MCF 10A (cell line): ENCODE measurements at regions not wholly inside any gene's neighbourhood (a gene's known extent, or its start where the extent isn't known, plus 50 kb on each side); places are given as distances from the start of the nearest gene placed in this dataset.
A peak's percentile ranks its signal among the peaks of the same experiment; 100 is the strongest.
"Not testable (repeated sequence)": the region's sequence is repeated elsewhere in the genome, so short reads cannot be mapped to it uniquely, and the experiment has no call there.

Experiments
- BruUV-seq: library from RNA; stranded (reverse); fragments of 400-500 nt; replicated peaks from 2 replicates; lab custom pipeline; 2021; lab: Mats Ljungman, UMichigan
- CTCF ChIA-PET: fragments of 300-600 bp; sonication (Branson Sonifier 250); formaldehyde crosslinking; extraction: SDS; loops from one replicate; lab custom pipeline; 2021; ENCODE audit warnings: antibody characterized with exemption, inconsistent platforms; lab: Yijun Ruan, JAX
- POLR2A ChIA-PET: fragments of 300-600, 350-650 bp; sonication (Branson Sonifier 250); formaldehyde crosslinking; extraction: SDS; loops from one replicate; lab custom pipeline; 2020; ENCODE audit warnings: antibody characterized with exemption, inconsistent platforms; lab: Yijun Ruan, JAX
- DNase-seq: peaks from one replicate; pipeline ENCODE4 v3.0.0-alpha.2; 2018; ENCODE audit not compliant: unreplicated experiment
- H3K27ac Mint-ChIP-seq: one replicate; pipeline ENCODE4 v1.8.0; 2022; ENCODE audit warnings: mild to moderate bottlenecking, low read depth, mixed read lengths; ENCODE audit not compliant: unreplicated experiment
- H3K27me3 Mint-ChIP-seq: one replicate; pipeline ENCODE4 v1.8.0; 2022; ENCODE audit warnings: mixed read lengths; ENCODE audit not compliant: insufficient read depth, unreplicated experiment
- H3K36me3 Mint-ChIP-seq: one replicate; pipeline ENCODE4 v1.8.0; 2022; ENCODE audit warnings: mild to moderate bottlenecking, moderate library complexity, mixed read lengths; ENCODE audit not compliant: insufficient read depth, unreplicated experiment
- H3K4me1 Mint-ChIP-seq: one replicate; pipeline ENCODE4 v1.8.0; 2022; ENCODE audit warnings: mixed read lengths; ENCODE audit not compliant: insufficient read depth, unreplicated experiment
- H3K4me3 Mint-ChIP-seq: one replicate; pipeline ENCODE4 v1.8.0; 2022; ENCODE audit warnings: mild to moderate bottlenecking, moderate library complexity, mixed read lengths; ENCODE audit not compliant: unreplicated experiment
- H3K9me3 Mint-ChIP-seq: one replicate; pipeline ENCODE4 v1.8.0; 2022; ENCODE audit warnings: mixed read lengths; ENCODE audit not compliant: unreplicated experiment
- CTCF ChIP-seq: fragments of 200-600 bp; IDR thresholded peaks from one replicate; pipeline ENCODE4 v1.8.0; 2022; ENCODE audit warnings: antibody characterized with exemption, mild to moderate bottlenecking; ENCODE audit not compliant: unreplicated experiment
- intact Hi-C: fragments of 100-400 bp; cut with micrococcal nuclease; formaldehyde crosslinking; loops from 2 replicates; pipeline ENCODE4 v1.14.1; 2022

- CTCF ChIA-PET: no interaction called here
- Mint-ChIP-seq H3K9me3 (no peaks in the 10 kb centered on the region), H3K4me1 (no peaks in the 10 kb centered on the region), H3K27ac (peak overlapping the region; percentile 44), H3K27me3 (peaks cover 45% of the 10 kb centered on the region), H3K4me3 (no peak overlapping the region), H3K36me3 (no peaks in the 10 kb centered on the region)
- POLR2A ChIA-PET: no interaction called here
- intact Hi-C loops: no loop called here
- TF ChIP-seq CTCF: no peak
- peak; percentile 25 for DNase-seq
- no TSS peak for BruUV-seq
These were observed 110.1 kb upstream of the GRIN3A start for GRCh38 chr9:101848485-101848919.

- no peaks in the 10 kb centered on the region for H3K36me3 Mint-ChIP-seq
These were observed 107.7 kb upstream of the GRIN3A start for GRCh38 chr9:101846161-101846560.

GRCh38 chr9:101840694-101841188, 102.3 kb upstream of the GRIN3A start:
- Mint-ChIP-seq H3K27me3 (peaks cover 71% of the 10 kb centered on the region), H3K27ac (no peak overlapping the region), H3K4me3 (no peak overlapping the region), H3K9me3 (no peaks in the 10 kb centered on the region), H3K4me1 (no peaks in the 10 kb centered on the region), H3K36me3 (no peaks in the 10 kb centered on the region)
- no peak for DNase-seq
- BruUV-seq: no TSS peak
- intact Hi-C loops: no loop called here
- TF ChIP-seq CTCF: no peak
- ChIA-PET CTCF (no interaction called here), POLR2A (no interaction called here)

More at GRCh38 chr9:101846161-101846560, 107.7 kb upstream of the GRIN3A start:
- Mint-ChIP-seq H3K9me3 (no peaks in the 10 kb centered on the region), H3K27ac (no peak overlapping the region), H3K4me1 (no peaks in the 10 kb centered on the region), H3K4me3 (no peak overlapping the region), H3K27me3 (peaks cover 43% of the 10 kb centered on the region)
- ChIA-PET CTCF (no interaction called here), POLR2A (interaction anchor here (1.2 kb wide), 1 partner anchor 38 kb away, joined by 3 read pairs; no protein-coding TSS in a partner anchor)
- no peak for TF ChIP-seq CTCF
- intact Hi-C loops: no loop called here
- no TSS peak for BruUV-seq
- DNase-seq: no peak

GRCh38 chr9:101838988-101839387, 100.5 kb upstream of the GRIN3A start:
- BruUV-seq, CTCF ChIA-PET, DNase-seq, POLR2A ChIA-PET, H3K27ac Mint-ChIP-seq, H3K4me3 Mint-ChIP-seq, H3K4me1 Mint-ChIP-seq, H3K36me3 Mint-ChIP-seq, intact Hi-C loops, H3K9me3 Mint-ChIP-seq: not testable (repeated sequence)
- H3K27me3 Mint-ChIP-seq: peaks cover 59% of the 10 kb centered on the region

- CTCF ChIA-PET: no interaction called here
- intact Hi-C loops: no loop called here
- no peak overlapping the region for H3K27ac Mint-ChIP-seq
- no peak overlapping the region for H3K4me3 Mint-ChIP-seq
- no peak for TF ChIP-seq CTCF
- no TSS peak for BruUV-seq
- no peaks in the 10 kb centered on the region for H3K36me3 Mint-ChIP-seq
- DNase-seq: no peak
- POLR2A ChIA-PET: no interaction called here
- peaks cover 73% of the 10 kb centered on the region for H3K27me3 Mint-ChIP-seq
- no peaks in the 10 kb centered on the region for H3K4me1 Mint-ChIP-seq
- no peaks in the 10 kb centered on the region for H3K9me3 Mint-ChIP-seq
These were observed 97.6 kb upstream of the GRIN3A start for GRCh38 chr9:101836021-101836420.
